Bronchial epithelial cell (primary cell): ENCODE measurements at regions not wholly inside any gene's neighbourhood (a gene's known extent, or its start where the extent isn't known, plus 50 kb on each side); places are given as distances from the start of the nearest gene placed in this dataset.

Source experiments
- DNase-seq: peaks from one replicate; pipeline ENCODE4 v3.0.0-alpha.2; 2010; ENCODE audit warnings: low read depth
- FAIRE-seq: peaks from 2 replicates; lab custom pipeline; 2011; peaks lifted over from hg19 to GRCh38; lab: Jason Lieb, UNC
- H3K27me3 ChIP-seq: 2 replicates; pipeline ENCODE4 v1.5.1; 2011; ENCODE audit warnings: low read length; ENCODE audit not compliant: control insufficient read depth, insufficient read depth
- H3K36me3 ChIP-seq: 2 replicates; pipeline ENCODE4 v1.5.1; 2011; ENCODE audit warnings: low read length; ENCODE audit not compliant: control insufficient read depth, insufficient read depth
- H3K4me3 ChIP-seq: 2 replicates; pipeline ENCODE4 v1.5.1; 2011; ENCODE audit warnings: mild to moderate bottlenecking, low read depth, low read length, control low read depth
- CTCF ChIP-seq: IDR thresholded peaks from 2 replicates; pipeline ENCODE4 v1.5.1; 2011; ENCODE audit warnings: mild to moderate bottlenecking, moderate library complexity, low read length, control low read depth, inconsistent platforms; ENCODE audit not compliant: insufficient read depth, severe bottlenecking

DNA sequence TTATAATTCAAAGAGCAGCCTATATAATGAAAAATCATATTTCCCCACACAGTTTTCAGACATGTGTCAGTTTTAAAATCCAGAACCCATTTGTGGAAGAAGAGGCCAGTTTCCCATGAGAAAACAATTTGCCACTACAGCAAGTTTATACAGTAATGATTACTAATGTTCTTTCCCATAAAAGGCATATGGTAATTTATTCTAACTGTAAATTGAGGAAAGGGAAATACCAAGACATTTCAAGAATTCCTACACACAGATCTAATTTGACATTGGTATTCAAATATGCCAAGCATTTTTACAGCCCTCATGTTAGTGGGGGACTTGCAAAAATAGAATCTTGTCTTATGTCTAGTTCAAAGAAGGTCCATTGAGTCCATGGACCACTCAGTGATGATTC, 1368.6 kb downstream of the FSTL5 start:
- no peak for DNase-seq
- Histone ChIP-seq H3K27me3 (no peaks in the 10 kb centered on the region), H3K36me3 (no peaks in the 10 kb centered on the region), H3K4me3 (no peak overlapping the region)
- FAIRE-seq, result no peak
- no peak for TF ChIP-seq CTCF

- FAIRE-seq (no peak), DNase-seq (no peak)
- Histone ChIP-seq H3K36me3 (no peaks in the 10 kb centered on the region), H3K27me3 (no peaks in the 10 kb centered on the region), H3K4me3 (no peak overlapping the region)
- TF ChIP-seq CTCF, result no peak
These were observed 1355.6 kb downstream of the FSTL5 start for GRCh38 chr4:160808174-160808573.

DNA sequence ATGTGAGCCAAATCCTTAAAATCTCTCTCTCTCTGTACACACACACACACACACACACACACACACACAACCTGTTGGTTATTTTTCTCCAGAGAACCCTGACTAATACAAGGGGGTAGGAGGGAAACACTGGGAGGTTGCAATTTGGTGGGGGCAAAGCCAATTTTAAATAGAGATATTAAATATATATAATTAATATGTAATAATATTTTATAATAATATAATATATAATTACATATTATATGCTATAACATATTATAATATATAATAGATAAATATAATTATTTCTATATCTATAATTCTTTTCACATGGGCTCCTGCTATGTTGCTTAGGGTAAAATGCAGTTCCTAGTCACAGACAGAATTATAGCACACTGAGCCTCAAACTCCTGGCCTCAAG, 1354.2 kb downstream of the FSTL5 start:
- Histone ChIP-seq H3K4me3 (no peak overlapping the region), H3K27me3 (no peaks in the 10 kb centered on the region), H3K36me3 (no peaks in the 10 kb centered on the region)
- no peak for FAIRE-seq
- no peak for TF ChIP-seq CTCF
- no peak for DNase-seq

GRCh38 chr4:160810424-160810823, 1353.4 kb downstream of the FSTL5 start:
- FAIRE-seq, result no peak
- H3K27me3 ChIP-seq, result no peaks in the 10 kb centered on the region
- TF ChIP-seq CTCF, result no peak
- no peaks in the 10 kb centered on the region for H3K36me3 ChIP-seq
- no peak for DNase-seq
- H3K4me3 ChIP-seq, result no peak overlapping the region

GRCh38 chr4:160810941-160811340, 1352.9 kb downstream of the FSTL5 start:
- DNase-seq (no peak), FAIRE-seq (no peak)
- H3K4me3 ChIP-seq, result no peak overlapping the region
- no peaks in the 10 kb centered on the region for H3K27me3 ChIP-seq
- no peaks in the 10 kb centered on the region for H3K36me3 ChIP-seq
- no peak for TF ChIP-seq CTCF

GRCh38 chr4:160811956-160812355, 1351.8 kb downstream of the FSTL5 start:
- Histone ChIP-seq H3K4me3 (no peak overlapping the region), H3K27me3 (no peaks in the 10 kb centered on the region), H3K36me3 (no peaks in the 10 kb centered on the region)
- FAIRE-seq (no peak), DNase-seq (no peak)
- TF ChIP-seq CTCF, result no peak
